OCI-LY1 (cell line): ENCODE measurements at regions not wholly inside any gene's neighbourhood (a gene's known extent, or its start where the extent isn't known, plus 50 kb on each side); places are given as distances from the start of the nearest gene placed in this dataset.

ENCODE experiments used
- H2AFZ ChIP-seq: fragments of 200-600 bp; sonication (generic), shearing (Covaris generic); 2 replicates; pipeline ENCODE4 v1.6.0; 2014; ENCODE audit warnings: antibody characterized with exemption, mild to moderate bottlenecking, low read length
- H3F3A ChIP-seq: fragments of 200-600 bp; sonication (generic), shearing (Covaris generic); 2 replicates; pipeline ENCODE4 v1.6.0; 2014; ENCODE audit warnings: mild to moderate bottlenecking, antibody characterized with exemption, low read length, moderate library complexity; ENCODE audit not compliant: insufficient read depth
- H3K27ac ChIP-seq: fragments of 200-600 bp; sonication (generic); 2 replicates; pipeline ENCODE4 v1.5.1; 2014; ENCODE audit warnings: low read length, mixed run types, mild to moderate bottlenecking, low read depth; ENCODE audit not compliant: poor library complexity, severe bottlenecking
- H3K27me3 ChIP-seq: fragments of 200-600 bp; sonication (generic); 2 replicates; pipeline ENCODE4 v1.6.0; 2014; ENCODE audit warnings: antibody characterized with exemption, mild to moderate bottlenecking, low read length, moderate library complexity; ENCODE audit not compliant: insufficient read depth
- H3K36me3 ChIP-seq: fragments of 200-600 bp; sonication (generic); 2 replicates; pipeline ENCODE4 v1.6.1; 2014; ENCODE audit warnings: mild to moderate bottlenecking, antibody characterized with exemption, low read length, moderate library complexity, mixed read lengths; ENCODE audit not compliant: insufficient read depth
- H3K4me1 ChIP-seq: fragments of 200-600 bp; sonication (generic); 2 replicates; pipeline ENCODE4 v1.5.1; 2014; ENCODE audit warnings: mild to moderate bottlenecking, low read length, moderate library complexity; ENCODE audit not compliant: insufficient read depth, severe bottlenecking
- H3K4me2 ChIP-seq: fragments of 200-600 bp; sonication (generic), shearing (Covaris generic); 2 replicates; pipeline ENCODE4 v1.6.1; 2014; ENCODE audit warnings: low read length
- H3K4me3 ChIP-seq: fragments of 200-600 bp; sonication (generic); 2 replicates; pipeline ENCODE4 v1.5.1; 2014; ENCODE audit warnings: low read length, low read depth, mild to moderate bottlenecking, mixed read lengths; ENCODE audit not compliant: poor library complexity, severe bottlenecking
- H3K79me2 ChIP-seq: fragments of 200-600 bp; shearing (Covaris generic); 2 replicates; pipeline ENCODE4 v1.6.1; 2016; ENCODE audit warnings: mixed run types, low read length, mixed read lengths; ENCODE audit not compliant: insufficient read depth
- H3K9ac ChIP-seq: fragments of 200-600 bp; sonication (generic), shearing (Covaris generic); 2 replicates; pipeline ENCODE4 v1.6.1; 2014; ENCODE audit warnings: mild to moderate bottlenecking, low read length, mixed read lengths
- H3K9me2 ChIP-seq: fragments of 200-600 bp; sonication (generic), shearing (Covaris generic); 2 replicates; pipeline ENCODE4 v1.6.1; 2014; ENCODE audit warnings: low read depth, mild to moderate bottlenecking, low read length, mixed read lengths
- H3K9me3 ChIP-seq: fragments of 200-600 bp; shearing (Covaris generic); 2 replicates; pipeline ENCODE4 v1.6.1; 2014; ENCODE audit warnings: low read length, mixed read lengths
- H4K20me1 ChIP-seq: fragments of 200-600 bp; sonication (generic), shearing (Covaris generic); 2 replicates; pipeline ENCODE4 v1.6.0; 2016; ENCODE audit warnings: mild to moderate bottlenecking, low read length; ENCODE audit not compliant: insufficient read depth
- CTCF ChIP-seq: fragments of 200-600 bp; sonication (generic), shearing (Covaris generic); IDR thresholded peaks from 2 replicates; pipeline ENCODE4 v1.5.1; 2017; ENCODE audit warnings: mild to moderate bottlenecking, antibody characterized with exemption, low read length, moderate library complexity, mixed read lengths
- EZH2 ChIP-seq: fragments of 200-600 bp; sonication (generic), shearing (Covaris generic); IDR thresholded peaks from 2 replicates; pipeline ENCODE4 v1.8.0; 2017; ENCODE audit warnings: borderline replicate concordance, mixed run types, mild to moderate bottlenecking, antibody characterized with exemption, low read length, moderate library complexity, mixed read lengths

- H3K4me1 ChIP-seq: no peaks in the 10 kb centered on the region
- H3K4me2 ChIP-seq: no peak overlapping the region
- no peaks in the 10 kb centered on the region for H4K20me1 ChIP-seq
- H3K79me2 ChIP-seq: no peaks in the 10 kb centered on the region
- H3K27ac ChIP-seq: no peak overlapping the region
- peaks cover 11% of the 10 kb centered on the region for H3K9me3 ChIP-seq
- no peaks in the 10 kb centered on the region for H3K9me2 ChIP-seq
- H3K36me3 ChIP-seq: no peaks in the 10 kb centered on the region; the same call in 1 of the 2 replicates
- H3F3A ChIP-seq: no peaks in the 10 kb centered on the region
- no peaks in the 10 kb centered on the region for H3K27me3 ChIP-seq
- H3K4me3 ChIP-seq: no peak overlapping the region
- no peak overlapping the region for H3K9ac ChIP-seq
- H2AFZ ChIP-seq: no peak overlapping the region
- no peak for TF ChIP-seq EZH2
- no peak for TF ChIP-seq CTCF
Observed at GRCh38 chr1:181160322-181160721, 71.8 kb downstream of the IER5 start.

GRCh38 chr1:181160998-181161870 is 72.7 kb downstream of the IER5 start:
- no peaks in the 10 kb centered on the region for H3K9me2 ChIP-seq
- no peaks in the 10 kb centered on the region for H3K27me3 ChIP-seq
- no peak overlapping the region for H3K4me2 ChIP-seq
- no peaks in the 10 kb centered on the region for H4K20me1 ChIP-seq
- no peaks in the 10 kb centered on the region for H3F3A ChIP-seq
- no peak overlapping the region for H3K4me3 ChIP-seq
- peaks cover 11% of the 10 kb centered on the region for H3K9me3 ChIP-seq
- H3K79me2 ChIP-seq: no peaks in the 10 kb centered on the region
- no peaks in the 10 kb centered on the region for H3K4me1 ChIP-seq
- H3K36me3 ChIP-seq: no peaks in the 10 kb centered on the region; the same call in 1 of the 2 replicates
- H3K9ac ChIP-seq: no peak overlapping the region
- no peak for TF ChIP-seq CTCF
- TF ChIP-seq EZH2: no peak
- no peak overlapping the region for H3K27ac ChIP-seq
- H2AFZ ChIP-seq: no peak overlapping the region

GRCh38 chr1:181163662-181164061 is 75.2 kb downstream of the IER5 start:
- Histone ChIP-seq H3F3A (no peaks in the 10 kb centered on the region), H3K36me3 (no peaks in the 10 kb centered on the region; the same call in 1 of the 2 replicates), H3K27ac (no peak overlapping the region), H3K4me1 (no peaks in the 10 kb centered on the region), H4K20me1 (no peaks in the 10 kb centered on the region), H3K9me2 (no peaks in the 10 kb centered on the region), H3K9me3 (peaks cover 11% of the 10 kb centered on the region), H2AFZ (no peak overlapping the region), H3K4me3 (no peak overlapping the region), H3K79me2 (no peaks in the 10 kb centered on the region), H3K4me2 (no peak overlapping the region), H3K9ac (no peak overlapping the region), H3K27me3 (no peaks in the 10 kb centered on the region)
- no peak for TF ChIP-seq EZH2
- no peak for TF ChIP-seq CTCF
